ENCODE measurements at regions not wholly inside any gene's neighbourhood (a gene's known extent, or its start where the extent isn't known, plus 50 kb on each side); places are given as distances from the start of the nearest gene placed in this dataset.
A peak's percentile ranks its signal among the peaks of the same experiment; 100 is the strongest.

GRCh38 chr13:111632906-111633305, 312.5 kb downstream of the TEX29 start:
- Histone ChIP-seq H3K36me3 (no peaks in the 10 kb centered on the region), H3K27me3 (peaks cover 0 to 2% (median 0%) of the 10 kb centered on the region in 3 donors), H3K9me3 (no peaks in the 10 kb centered on the region), H3K27ac (no peak overlapping the region), H3K4me1 (no peaks in the 10 kb centered on the region), H3K4me3 (no peak overlapping the region)
- DNase-seq, result peak in 1 of 2 donors; percentile 44
- intact Hi-C loops (cut with DNase I; ENCODE audit: low total_unique reads), result no loop called here
- no peak for TF ChIP-seq POLR2A (IDR thresholded peaks at IDR 0.05)
- no peak for TF ChIP-seq POLR2AphosphoS5 (IDR thresholded peaks at IDR 0.05)
- no peak for TF ChIP-seq CTCF (IDR thresholded peaks at IDR 0.05)
- no peak for TF ChIP-seq EP300 (IDR thresholded peaks at IDR 0.05)
- 20 to 53% (median 30%) methylated on average over 8 to 9 of the region's 9 CpGs for WGBS, 5 donors

DNA sequence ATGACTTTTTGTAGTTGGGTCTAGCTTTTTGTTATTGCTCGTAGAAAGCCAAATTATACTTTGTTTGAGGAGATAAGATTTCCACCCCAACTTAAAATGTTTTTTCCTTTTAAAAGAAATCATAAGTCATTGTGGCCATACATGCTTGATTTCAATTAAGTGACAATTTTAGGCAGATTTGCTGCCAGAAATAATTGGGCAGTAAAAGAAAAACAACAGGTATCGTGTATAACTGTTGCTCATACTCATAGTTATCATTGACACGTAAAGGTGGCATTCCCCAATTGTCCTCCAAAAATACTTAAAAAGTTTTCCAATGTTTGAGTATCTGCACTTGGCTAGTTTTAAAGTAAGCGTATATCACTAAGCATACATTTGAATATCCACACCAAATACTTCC, 313.0 kb downstream of the TEX29 start:
- no peak overlapping the region for H3K27ac ChIP-seq
- no peak for DNase-seq
- intact Hi-C loops (cut with DNase I; ENCODE audit: low total_unique reads), result no loop called here
- no peaks in the 10 kb centered on the region for H3K27me3 ChIP-seq
- no peak overlapping the region for H3K4me3 ChIP-seq
- TF ChIP-seq CTCF (IDR thresholded peaks at IDR 0.05), result no peak
- no peak for TF ChIP-seq EP300 (IDR thresholded peaks at IDR 0.05)
- TF ChIP-seq POLR2A (IDR thresholded peaks at IDR 0.05), result no peak
- TF ChIP-seq POLR2AphosphoS5 (IDR thresholded peaks at IDR 0.05), result no peak
- 69 to 80% (median 74%) methylated on average over 4 of the region's 4 CpGs for WGBS, 5 donors
- no peaks in the 10 kb centered on the region for H3K36me3 ChIP-seq
- no peaks in the 10 kb centered on the region for H3K4me1 ChIP-seq
- H3K9me3 ChIP-seq, result no peaks in the 10 kb centered on the region

DNA sequence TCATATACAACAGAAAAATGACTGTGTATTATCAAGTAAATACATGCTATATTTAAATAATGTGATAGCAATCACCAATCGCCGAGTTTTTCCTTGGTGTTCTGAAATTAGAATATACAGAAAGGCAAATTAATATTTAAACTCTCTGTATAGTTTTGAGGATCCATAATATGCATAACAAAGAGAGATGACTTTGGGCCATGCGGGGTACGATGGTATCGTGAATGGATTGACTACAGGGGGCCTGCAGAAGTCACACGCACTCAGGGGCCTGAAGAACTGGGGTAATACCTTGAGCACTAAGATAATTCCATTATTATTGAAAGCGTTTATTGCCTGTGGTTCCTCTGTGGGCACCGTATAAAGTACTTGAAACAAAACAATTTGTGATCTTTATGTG, 314.0 kb downstream of the TEX29 start:
- intact Hi-C loops (cut with DNase I; ENCODE audit: low total_unique reads), result no loop called here
- no peak for TF ChIP-seq EP300 (IDR thresholded peaks at IDR 0.05)
- TF ChIP-seq POLR2A (IDR thresholded peaks at IDR 0.05), result no peak
- no peak for TF ChIP-seq CTCF (IDR thresholded peaks at IDR 0.05)
- TF ChIP-seq POLR2AphosphoS5 (IDR thresholded peaks at IDR 0.05), result no peak

DNA sequence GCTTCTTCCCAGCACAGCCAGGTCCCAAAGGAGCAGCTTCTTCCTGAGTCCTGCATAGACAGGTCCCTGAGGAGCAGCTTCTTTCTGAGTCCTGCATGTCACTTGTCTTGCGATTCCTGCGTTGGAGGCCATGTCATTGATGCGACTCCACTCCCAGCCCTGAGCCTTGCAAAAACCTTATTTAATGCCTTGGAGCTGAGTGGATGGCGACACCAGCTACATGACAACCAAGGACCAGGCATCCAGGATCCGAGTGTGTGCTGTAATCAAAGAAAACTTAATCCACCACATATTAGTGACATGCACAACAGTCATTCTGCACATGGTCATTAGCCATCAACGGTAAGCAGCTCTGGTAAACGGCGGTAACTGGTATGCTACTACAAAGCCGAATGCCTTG, 315.8 kb downstream of the TEX29 start:
- Histone ChIP-seq H3K9me3 (no peaks in the 10 kb centered on the region), H3K27me3 (no peaks in the 10 kb centered on the region), H3K4me1 (no peaks in the 10 kb centered on the region), H3K27ac (no peak overlapping the region), H3K36me3 (no peaks in the 10 kb centered on the region), H3K4me3 (no peak overlapping the region)
- TF ChIP-seq CTCF (IDR thresholded peaks at IDR 0.05) (no peak), POLR2A (IDR thresholded peaks at IDR 0.05) (no peak), EP300 (IDR thresholded peaks at IDR 0.05) (no peak), POLR2AphosphoS5 (IDR thresholded peaks at IDR 0.05) (no peak)
- WGBS, 5 donors, result 90 to 91% (median 91%) methylated on average over 9 of the region's 9 CpGs
- intact Hi-C loops (cut with DNase I; ENCODE audit: low total_unique reads), result no loop called here
- no peak for DNase-seq

More for the DNA sequence above, 314.0 kb downstream of the TEX29 start:
- Histone ChIP-seq H3K36me3 (no peaks in the 10 kb centered on the region), H3K4me3 (no peak overlapping the region), H3K27ac (no peak overlapping the region), H3K9me3 (no peaks in the 10 kb centered on the region), H3K4me1 (no peaks in the 10 kb centered on the region), H3K27me3 (no peaks in the 10 kb centered on the region)
- 74 to 84% (median 82%) methylated on average over 8 of the region's 8 CpGs for WGBS, 5 donors
- no peak for DNase-seq

All from stomach (tissue), 8 donors.